ENCODE measurements at regions not wholly inside any gene's neighbourhood (a gene's known extent, or its start where the extent isn't known, plus 50 kb on each side); places are given as distances from the start of the nearest gene placed in this dataset.

DNA sequence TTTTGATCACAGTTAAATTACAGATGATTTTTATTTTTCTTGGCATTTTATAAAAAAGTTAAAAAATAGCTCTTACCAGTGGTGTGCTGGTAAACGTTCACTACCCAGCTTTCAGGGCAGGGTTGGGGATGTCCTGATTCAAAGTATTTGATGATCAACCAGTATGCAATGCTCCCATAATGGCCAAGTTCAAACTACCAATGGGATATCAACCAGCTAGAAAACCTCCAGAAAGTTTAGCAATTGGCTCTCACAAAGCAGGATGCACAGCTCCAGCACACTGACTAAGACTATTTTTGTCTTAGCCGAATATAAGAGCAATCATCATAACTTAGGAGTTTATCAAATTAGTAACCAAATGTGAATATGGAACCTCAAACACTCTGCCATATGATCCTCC, 108.0 kb upstream of the PDE5A start:
- TF ChIP-seq, protein P1, sequence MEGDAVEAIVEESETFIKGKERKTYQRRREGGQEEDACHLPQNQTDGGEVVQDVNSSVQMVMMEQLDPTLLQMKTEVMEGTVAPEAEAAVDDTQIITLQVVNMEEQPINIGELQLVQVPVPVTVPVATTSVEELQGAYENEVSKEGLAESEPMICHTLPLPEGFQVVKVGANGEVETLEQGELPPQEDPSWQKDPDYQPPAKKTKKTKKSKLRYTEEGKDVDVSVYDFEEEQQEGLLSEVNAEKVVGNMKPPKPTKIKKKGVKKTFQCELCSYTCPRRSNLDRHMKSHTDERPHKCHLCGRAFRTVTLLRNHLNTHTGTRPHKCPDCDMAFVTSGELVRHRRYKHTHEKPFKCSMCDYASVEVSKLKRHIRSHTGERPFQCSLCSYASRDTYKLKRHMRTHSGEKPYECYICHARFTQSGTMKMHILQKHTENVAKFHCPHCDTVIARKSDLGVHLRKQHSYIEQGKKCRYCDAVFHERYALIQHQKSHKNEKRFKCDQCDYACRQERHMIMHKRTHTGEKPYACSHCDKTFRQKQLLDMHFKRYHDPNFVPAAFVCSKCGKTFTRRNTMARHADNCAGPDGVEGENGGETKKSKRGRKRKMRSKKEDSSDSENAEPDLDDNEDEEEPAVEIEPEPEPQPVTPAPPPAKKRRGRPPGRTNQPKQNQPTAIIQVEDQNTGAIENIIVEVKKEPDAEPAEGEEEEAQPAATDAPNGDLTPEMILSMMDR (IDR thresholded peaks at IDR 0.05 in 4 of 5, conservative IDR thresholded peaks at IDR 0.05 in 1 of 5): no peak
- no peak for TF ChIP-seq POLR2A (IDR thresholded peaks at IDR 0.05)
